SK-N-SH treated with all-trans-retinoic acid at 6 μM for 48 hours (cell line): ENCODE measurements at regions not wholly inside any gene's neighbourhood (a gene's known extent, or its start where the extent isn't known, plus 50 kb on each side); places are given as distances from the start of the nearest gene placed in this dataset.

ENCODE experiments used
- ATAC-seq: fragments of 200-7000 bp; cut with Tn5 transposase; 3 replicates; pipeline ENCODE4 v1.9.1; 2020; ENCODE audit warnings: mild to moderate bottlenecking, moderate library complexity
- ARNTL ChIP-seq: fragments of 450-650 bp; formaldehyde crosslinking; IDR thresholded peaks from 2 replicates; pipeline ENCODE4 v1.5.0; 2020; ENCODE audit warnings: low read depth, mild to moderate bottlenecking, moderate library complexity, borderline replicate concordance
- BACH2 ChIP-seq: fragments of 250-450 bp; sonication (Bioruptor Pico); IDR thresholded peaks from 2 replicates; pipeline ENCODE4 v1.9.0; 2021; ENCODE audit warnings: mild to moderate bottlenecking, borderline replicate concordance
- CREB5 ChIP-seq: fragments of 250-450 bp; sonication (Bioruptor Pico); IDR thresholded peaks from 2 replicates; pipeline ENCODE4 v1.5.1; 2020; ENCODE audit warnings: low read depth, mild to moderate bottlenecking, moderate library complexity
- CSDC2 ChIP-seq: fragments of 250-450 bp; sonication (Bioruptor Pico); IDR thresholded peaks from 2 replicates; pipeline ENCODE4 v1.5.0; 2020; ENCODE audit warnings: mild to moderate bottlenecking, moderate library complexity
- GLIS3 ChIP-seq: fragments of 250-450 bp; sonication (Bioruptor Pico); IDR thresholded peaks from 2 replicates; pipeline ENCODE4 v1.5.0; 2020; ENCODE audit warnings: mild to moderate bottlenecking, moderate library complexity
- OSR1 ChIP-seq: fragments of 250-450 bp; sonication (Bioruptor Pico); IDR thresholded peaks from 2 replicates; pipeline ENCODE4 v1.8.0; 2022; ENCODE audit warnings: moderate library complexity, mild to moderate bottlenecking, inconsistent platforms
- PATZ1 ChIP-seq: fragments of 250-450 bp; sonication (Bioruptor Pico); IDR thresholded peaks from 2 replicates; pipeline ENCODE4 v1.8.0; 2020; ENCODE audit warnings: mild to moderate bottlenecking, moderate library complexity, borderline replicate concordance
- POU6F1 ChIP-seq: fragments of 250-450 bp; sonication (Bioruptor Pico); IDR thresholded peaks from 2 replicates; pipeline ENCODE4 v1.8.0; 2021; ENCODE audit warnings: low read depth, mild to moderate bottlenecking, moderate library complexity, borderline replicate concordance
- PPARA ChIP-seq: fragments of 250-450 bp; sonication (Bioruptor Pico); IDR thresholded peaks from 2 replicates; pipeline ENCODE4 v1.5.0; 2020; ENCODE audit warnings: mild to moderate bottlenecking, borderline replicate concordance
- RARB ChIP-seq: fragments of 250-450 bp; sonication (Bioruptor Pico); IDR thresholded peaks from 2 replicates; pipeline ENCODE4 v1.8.0; 2021; ENCODE audit warnings: mild to moderate bottlenecking, moderate library complexity
- SNAI2 ChIP-seq: fragments of 250-450 bp; sonication (Bioruptor Pico); IDR thresholded peaks from 2 replicates; pipeline ENCODE4 v1.5.0; 2020; ENCODE audit warnings: mild to moderate bottlenecking, moderate library complexity
- TCF4 ChIP-seq: fragments of 250-450 bp; sonication (Bioruptor Pico); IDR thresholded peaks from 2 replicates; pipeline ENCODE4 v1.8.0; 2021; ENCODE audit warnings: mild to moderate bottlenecking, moderate library complexity, borderline replicate concordance
- TSHZ2 ChIP-seq: fragments of 250-450 bp; sonication (Bioruptor Pico); IDR thresholded peaks from 2 replicates; pipeline ENCODE4 v1.5.0; 2020; ENCODE audit warnings: mild to moderate bottlenecking, moderate library complexity
- ZC3H10 ChIP-seq: fragments of 250-450 bp; sonication (Bioruptor Pico); IDR thresholded peaks from 2 replicates; pipeline ENCODE4 v1.5.1; 2021; ENCODE audit warnings: mild to moderate bottlenecking, moderate library complexity
- ZFP3 ChIP-seq: fragments of 250-450 bp; sonication (Bioruptor Pico); IDR thresholded peaks from 2 replicates; pipeline ENCODE4 v1.5.0; 2020; ENCODE audit warnings: mild to moderate bottlenecking, moderate library complexity
- ZFP30 ChIP-seq: fragments of 450-650 bp; formaldehyde crosslinking; IDR thresholded peaks from 2 replicates; pipeline ENCODE4 v1.5.0; 2022; ENCODE audit warnings: mild to moderate bottlenecking, moderate library complexity
- ZNF565 ChIP-seq: fragments of 450-650 bp; formaldehyde crosslinking; conservative IDR thresholded peaks from 2 replicates; pipeline ENCODE4 v1.5.0; 2020; ENCODE audit warnings: low read depth, mild to moderate bottlenecking, moderate library complexity
- ZNF70 ChIP-seq: fragments of 450-650 bp; formaldehyde crosslinking; IDR thresholded peaks from 2 replicates; pipeline ENCODE4 v1.5.0; 2020; ENCODE audit warnings: mild to moderate bottlenecking, moderate library complexity
- ZNF8 ChIP-seq: fragments of 450-650 bp; formaldehyde crosslinking; IDR thresholded peaks from 2 replicates; pipeline ENCODE4 v1.5.0; 2020; ENCODE audit warnings: mild to moderate bottlenecking, moderate library complexity

- ATAC-seq, result no peak
These were observed 111.7 kb downstream of the TBX5 start for GRCh38 chr12:114294303-114294685.

GRCh38 chr12:114293571-114294302 is 112.2 kb downstream of the TBX5 start:
- TF ChIP-seq BACH2 (CRISPR knock-in tag), result no peak
- TF ChIP-seq TCF4, result no peak
- TF ChIP-seq, all 23 proteins: peak for 0
- ATAC-seq, result no peak

More at GRCh38 chr12:114294303-114294685, 111.7 kb downstream of the TBX5 start:
- TF ChIP-seq GLIS3 (no peak), ZNF565 (CRISPR knock-in tag) (no peak), SNAI2 (no peak), PPARA (CRISPR knock-in tag) (no peak), OSR1 (CRISPR knock-in tag) (no peak), ZFP3 (CRISPR knock-in tag) (no peak), POU6F1 (CRISPR knock-in tag) (no peak), CREB5 (no peak), ZFP30 (CRISPR knock-in tag) (no peak), ZNF8 (no peak), ZNF70 (CRISPR knock-in tag) (no peak), CSDC2 (no peak), TSHZ2 (CRISPR knock-in tag) (no peak), ZC3H10 (CRISPR knock-in tag) (no peak), ARNTL (CRISPR knock-in tag) (no peak)

- no peak for ATAC-seq
- TF ChIP-seq OSR1 (CRISPR knock-in tag), result no peak
- TF ChIP-seq ZFP3 (CRISPR knock-in tag), result no peak
- no peak for TF ChIP-seq RARB
- no peak for TF ChIP-seq BACH2 (CRISPR knock-in tag)
- no peak for TF ChIP-seq TSHZ2 (CRISPR knock-in tag)
- no peak for TF ChIP-seq CREB5
- no peak for TF ChIP-seq ZNF565 (CRISPR knock-in tag)
- TF ChIP-seq ARNTL (CRISPR knock-in tag), result no peak
- TF ChIP-seq PATZ1 (CRISPR knock-in tag), result no peak
These were observed 112.9 kb downstream of the TBX5 start for GRCh38 chr12:114293073-114293472.
